ENCODE measurements at regions not wholly inside any gene's neighbourhood (a gene's known extent, or its start where the extent isn't known, plus 50 kb on each side); places are given as distances from the start of the nearest gene placed in this dataset.

GRCh38 chr22:48546653-48547424 is 1280.8 kb downstream of the BRD1 start:
- H3K9me3 ChIP-seq (ENCODE audit: control insufficient read depth, insufficient read depth, low read length): peaks cover 6% of the 10 kb centered on the region; the same call in 1 of the 2 replicates

GRCh38 chr22:48545987-48546386 is 1281.7 kb downstream of the BRD1 start:
- Histone ChIP-seq H4K20me1 (ENCODE audit: control insufficient read depth, insufficient read depth, low read depth, low read length) (no peaks in the 10 kb centered on the region), H3K36me3 (ENCODE audit: control insufficient read depth, low read length) (no peaks in the 10 kb centered on the region), H3K4me1 (ENCODE audit: control insufficient read depth, low read length) (no peaks in the 10 kb centered on the region), H3K27me3 (ENCODE audit: control insufficient read depth, low read length) (no peaks in the 10 kb centered on the region), H3F3A (ENCODE audit: control insufficient read depth, insufficient read depth) (no peaks in the 10 kb centered on the region), H3K4me3 (ENCODE audit: low read length) (no peak overlapping the region), H3K79me2 (ENCODE audit: control insufficient read depth, low read length) (no peaks in the 10 kb centered on the region), H3K4me2 (ENCODE audit: low read length) (no peak overlapping the region), H3K27ac (ENCODE audit: low read depth, low read length) (no peak overlapping the region), H3K9me2 (replicated peaks; ENCODE audit: control insufficient read depth, low read length) (no peaks in the 10 kb centered on the region), H3K9me3 (ENCODE audit: control insufficient read depth, insufficient read depth, low read length) (peaks cover 6% of the 10 kb centered on the region; the same call in 1 of the 2 replicates)
- no peak for TF ChIP-seq CTCF (IDR thresholded peaks at IDR 0.05; ENCODE audit: low read depth, low read length, poor library complexity, severe bottlenecking)

More at GRCh38 chr22:48546653-48547424, 1280.8 kb downstream of the BRD1 start:
- no peaks in the 10 kb centered on the region for H4K20me1 ChIP-seq (ENCODE audit: control insufficient read depth, insufficient read depth, low read depth, low read length)
- H3F3A ChIP-seq (ENCODE audit: control insufficient read depth, insufficient read depth): no peaks in the 10 kb centered on the region
- no peaks in the 10 kb centered on the region for H3K4me1 ChIP-seq (ENCODE audit: control insufficient read depth, low read length)
- H3K79me2 ChIP-seq (ENCODE audit: control insufficient read depth, low read length): no peaks in the 10 kb centered on the region
- H3K27me3 ChIP-seq (ENCODE audit: control insufficient read depth, low read length): no peaks in the 10 kb centered on the region
- H3K4me2 ChIP-seq (ENCODE audit: low read length): no peak overlapping the region
- no peaks in the 10 kb centered on the region for H3K36me3 ChIP-seq (ENCODE audit: control insufficient read depth, low read length)
- no peaks in the 10 kb centered on the region for H3K9me2 ChIP-seq (replicated peaks; ENCODE audit: control insufficient read depth, low read length)
- no peak overlapping the region for H3K4me3 ChIP-seq (ENCODE audit: low read length)
- no peak overlapping the region for H3K27ac ChIP-seq (ENCODE audit: low read depth, low read length)
- no peak for TF ChIP-seq EZH2phosphoT487 (IDR thresholded peaks at IDR 0.05; ENCODE audit: borderline replicate concordance, low read length)
- TF ChIP-seq CTCF (IDR thresholded peaks at IDR 0.05; ENCODE audit: low read depth, low read length, poor library complexity, severe bottlenecking): no peak

- no peak overlapping the region for H3K4me2 ChIP-seq (ENCODE audit: low read length)
- H4K20me1 ChIP-seq (ENCODE audit: control insufficient read depth, insufficient read depth, low read depth, low read length): no peaks in the 10 kb centered on the region
- no peaks in the 10 kb centered on the region for H3K27me3 ChIP-seq (ENCODE audit: control insufficient read depth, low read length)
- H3K27ac ChIP-seq (ENCODE audit: low read depth, low read length): no peak overlapping the region
- TF ChIP-seq EZH2phosphoT487 (IDR thresholded peaks at IDR 0.05; ENCODE audit: borderline replicate concordance, low read length): no peak
- no peak for TF ChIP-seq CTCF (IDR thresholded peaks at IDR 0.05; ENCODE audit: low read depth, low read length, poor library complexity, severe bottlenecking)
- H3F3A ChIP-seq (ENCODE audit: control insufficient read depth, insufficient read depth): no peaks in the 10 kb centered on the region
- H3K4me1 ChIP-seq (ENCODE audit: control insufficient read depth, low read length): no peaks in the 10 kb centered on the region
- H3K4me3 ChIP-seq (ENCODE audit: low read length): no peak overlapping the region
- no peaks in the 10 kb centered on the region for H3K79me2 ChIP-seq (ENCODE audit: control insufficient read depth, low read length)
- H3K9me3 ChIP-seq (ENCODE audit: control insufficient read depth, insufficient read depth, low read length): peaks cover 6% of the 10 kb centered on the region; the same call in 1 of the 2 replicates
- H3K9me2 ChIP-seq (replicated peaks; ENCODE audit: control insufficient read depth, low read length): no peaks in the 10 kb centered on the region
- H3K36me3 ChIP-seq (ENCODE audit: control insufficient read depth, low read length): no peaks in the 10 kb centered on the region
These were observed 1286.1 kb downstream of the BRD1 start for GRCh38 chr22:48541401-48542098.
